ENCODE measurements at regions not wholly inside any gene's neighbourhood (a gene's known extent, or its start where the extent isn't known, plus 50 kb on each side); places are given as distances from the start of the nearest gene placed in this dataset.
A peak's percentile ranks its signal among the peaks of the same experiment; 100 is the strongest.

DNA sequence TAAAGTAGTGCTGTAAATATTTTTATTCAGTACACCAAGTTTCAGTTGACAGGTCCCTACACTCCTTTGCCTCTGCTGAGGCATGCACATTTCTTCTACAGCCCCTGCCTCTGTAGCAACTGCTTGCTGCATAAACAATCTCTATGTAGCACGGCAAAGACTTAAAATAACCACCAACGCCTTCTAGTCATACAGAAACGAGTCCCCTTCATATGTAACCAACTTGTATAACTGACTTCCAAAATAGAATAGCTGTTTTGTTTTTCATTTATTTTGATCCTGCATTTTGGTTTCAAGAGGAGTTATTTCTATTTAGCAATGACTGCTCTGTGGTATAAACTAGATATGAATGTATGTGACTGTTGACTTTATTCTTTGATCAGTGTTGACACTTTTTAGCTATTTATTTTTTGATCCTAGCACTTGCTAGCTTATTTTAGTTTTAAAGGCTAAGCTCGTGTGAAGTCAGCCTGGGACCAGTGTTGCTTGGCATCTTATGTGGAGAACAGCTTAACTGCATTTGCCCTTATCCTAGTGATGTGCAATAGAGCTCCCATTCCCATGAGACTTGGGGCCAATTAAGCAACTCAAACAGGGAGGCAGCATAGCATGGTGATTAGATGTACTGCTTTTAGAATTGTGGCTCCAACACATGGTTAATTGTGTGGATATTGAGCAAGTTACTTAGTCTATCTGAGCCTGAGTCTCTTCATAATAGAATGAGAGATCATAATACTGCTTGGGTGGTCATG is 79.6 kb downstream of the HRH4 start:
- H3K27ac ChIP-seq = no peak overlapping the region
- no peak for TF ChIP-seq ZFX (IDR thresholded peaks at IDR 0.05)
- TF ChIP-seq, protein P1, sequence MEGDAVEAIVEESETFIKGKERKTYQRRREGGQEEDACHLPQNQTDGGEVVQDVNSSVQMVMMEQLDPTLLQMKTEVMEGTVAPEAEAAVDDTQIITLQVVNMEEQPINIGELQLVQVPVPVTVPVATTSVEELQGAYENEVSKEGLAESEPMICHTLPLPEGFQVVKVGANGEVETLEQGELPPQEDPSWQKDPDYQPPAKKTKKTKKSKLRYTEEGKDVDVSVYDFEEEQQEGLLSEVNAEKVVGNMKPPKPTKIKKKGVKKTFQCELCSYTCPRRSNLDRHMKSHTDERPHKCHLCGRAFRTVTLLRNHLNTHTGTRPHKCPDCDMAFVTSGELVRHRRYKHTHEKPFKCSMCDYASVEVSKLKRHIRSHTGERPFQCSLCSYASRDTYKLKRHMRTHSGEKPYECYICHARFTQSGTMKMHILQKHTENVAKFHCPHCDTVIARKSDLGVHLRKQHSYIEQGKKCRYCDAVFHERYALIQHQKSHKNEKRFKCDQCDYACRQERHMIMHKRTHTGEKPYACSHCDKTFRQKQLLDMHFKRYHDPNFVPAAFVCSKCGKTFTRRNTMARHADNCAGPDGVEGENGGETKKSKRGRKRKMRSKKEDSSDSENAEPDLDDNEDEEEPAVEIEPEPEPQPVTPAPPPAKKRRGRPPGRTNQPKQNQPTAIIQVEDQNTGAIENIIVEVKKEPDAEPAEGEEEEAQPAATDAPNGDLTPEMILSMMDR (conservative IDR thresholded peaks at IDR 0.05) = no peak

DNA sequence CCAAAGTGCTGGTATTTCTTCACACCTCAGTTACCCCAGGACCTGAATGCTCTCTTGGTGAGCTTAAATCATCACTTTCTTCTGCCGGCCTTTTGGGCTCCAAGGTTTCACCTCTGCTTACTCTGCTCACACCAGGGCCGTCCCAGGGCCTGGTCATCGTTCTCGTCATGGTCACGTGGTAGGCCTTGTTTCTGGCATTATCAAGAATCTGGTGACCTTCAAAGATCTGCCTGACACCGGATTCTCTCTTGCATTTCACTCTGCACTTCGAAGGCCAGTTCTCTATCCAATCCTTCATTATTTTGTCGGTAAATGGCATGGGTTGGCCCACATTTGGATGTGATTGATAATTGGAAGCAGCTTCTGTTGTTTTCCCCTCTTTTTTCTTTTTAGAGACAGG is 80.5 kb downstream of the HRH4 start:
- TF ChIP-seq, protein P1 (conservative IDR thresholded peaks at IDR 0.05) = no peak
- no peak for TF ChIP-seq ZFX (IDR thresholded peaks at IDR 0.05)
- H3K27ac ChIP-seq = no peak overlapping the region

DNA sequence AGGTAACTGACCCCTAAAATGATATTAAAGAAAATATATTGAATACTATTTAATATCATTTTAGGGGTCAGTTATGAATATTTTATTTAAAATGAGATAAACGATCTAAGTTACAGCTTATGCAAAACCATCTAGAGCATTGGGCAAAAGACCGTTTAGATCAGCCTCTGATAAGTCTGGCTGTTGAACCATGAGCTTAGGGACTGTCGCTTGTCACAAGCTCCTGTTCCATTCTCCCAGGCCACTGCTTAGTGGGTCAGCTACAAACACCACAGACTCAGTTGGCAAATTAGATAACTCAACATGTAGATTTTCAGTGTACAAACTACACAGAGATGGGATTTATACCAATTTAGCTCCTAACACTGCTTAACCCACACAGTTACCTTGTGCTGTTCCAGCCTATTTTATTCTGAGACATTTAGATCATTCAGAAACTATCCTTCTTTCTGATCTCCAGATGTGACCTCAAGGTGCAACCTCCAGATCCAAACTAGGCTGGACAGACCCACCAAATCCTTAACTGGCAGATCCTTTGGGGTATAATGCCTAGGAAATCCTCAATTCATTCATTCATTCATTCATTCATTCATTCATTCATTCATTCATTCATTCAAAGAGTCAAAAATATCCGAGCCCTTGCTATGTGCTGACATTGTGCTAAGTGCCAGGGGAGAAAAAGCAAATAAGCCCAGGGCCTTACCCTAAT is 82.8 kb downstream of the HRH4 start:
- no peak for TF ChIP-seq ZFX (IDR thresholded peaks at IDR 0.05)
- no peak overlapping the region for H3K27ac ChIP-seq

DNA sequence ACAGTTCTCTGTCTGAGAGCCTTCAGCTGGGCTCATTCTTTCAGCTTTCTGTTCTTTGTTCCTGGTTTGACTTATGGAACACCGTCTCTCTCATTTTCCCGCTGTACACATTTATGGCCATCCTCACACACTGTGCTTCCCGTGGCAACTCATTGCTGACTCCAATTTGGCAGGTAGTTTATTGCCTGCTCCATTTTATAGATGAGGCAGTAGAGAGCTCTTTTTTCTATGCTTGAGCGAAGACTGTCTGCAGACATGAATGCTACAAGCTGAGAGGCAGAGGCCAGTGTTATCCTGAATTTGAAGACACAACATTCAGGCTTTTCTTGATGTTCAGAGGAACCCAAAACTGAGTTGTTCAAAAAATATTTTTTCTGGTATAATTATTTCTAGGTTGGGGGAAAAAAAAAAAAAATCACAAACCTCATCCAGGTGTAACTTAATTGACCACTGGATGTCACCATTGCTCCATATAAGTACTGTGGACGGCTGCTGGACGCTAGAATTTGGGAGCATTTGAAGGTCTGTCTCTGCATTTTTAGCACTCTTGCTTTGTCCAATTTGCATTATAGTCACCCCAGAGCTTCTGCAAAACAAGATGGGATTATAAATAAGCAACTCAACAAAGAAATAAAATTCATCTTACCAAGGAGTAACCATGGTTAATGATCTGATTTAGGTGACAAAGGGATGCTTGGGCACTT is 83.5 kb downstream of the HRH4 start:
- TF ChIP-seq, protein P1 (conservative IDR thresholded peaks at IDR 0.05) = peak; percentile 79
- TF ChIP-seq ZFX (IDR thresholded peaks at IDR 0.05) = no peak
- no peak overlapping the region for H3K27ac ChIP-seq

DNA sequence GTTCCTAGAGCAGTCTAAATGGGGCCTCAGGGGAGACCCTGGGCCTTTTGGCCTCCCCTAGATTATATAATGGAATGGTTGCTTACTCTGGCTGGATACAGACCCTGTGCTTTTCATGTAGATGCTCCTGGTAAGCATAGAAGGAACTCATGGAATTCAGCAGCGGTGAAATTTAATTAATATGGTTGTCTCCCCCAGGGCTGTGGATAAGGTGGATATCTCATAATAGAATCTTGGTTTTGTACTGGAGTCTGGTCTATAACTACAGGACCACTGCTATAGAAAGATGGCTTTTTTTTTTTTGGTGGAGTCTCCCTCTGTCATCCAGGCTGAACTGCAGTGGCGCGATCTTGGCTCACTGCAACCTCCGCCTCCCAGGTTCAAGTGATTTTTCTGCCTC is 84.5 kb downstream of the HRH4 start:
- H3K27ac ChIP-seq = no peak overlapping the region

DNA sequence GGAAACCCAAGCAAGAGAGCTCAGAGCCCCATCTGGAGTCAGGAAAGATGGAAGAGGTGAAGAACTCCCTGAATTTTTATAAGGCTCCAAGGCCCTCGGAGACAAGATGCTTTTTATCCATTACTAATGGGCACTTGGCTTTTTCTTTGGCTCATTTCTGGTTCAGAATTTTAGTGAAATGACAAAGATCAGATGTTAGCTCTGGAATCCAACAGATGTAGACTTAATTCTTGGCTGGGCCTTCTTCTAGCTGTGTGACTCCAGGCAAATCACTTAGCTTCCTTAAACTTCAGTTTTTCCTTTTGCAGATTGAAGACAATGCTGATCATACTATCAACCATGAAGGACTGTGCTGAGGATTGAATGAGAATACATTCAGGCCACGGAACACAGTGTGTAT is 85.2 kb downstream of the HRH4 start:
- no peak overlapping the region for H3K27ac ChIP-seq
- no peak for TF ChIP-seq ZFX (IDR thresholded peaks at IDR 0.05)
- TF ChIP-seq, protein P1 (conservative IDR thresholded peaks at IDR 0.05) = no peak

More for the DNA sequence above, 84.5 kb downstream of the HRH4 start:
- TF ChIP-seq, protein P1 (conservative IDR thresholded peaks at IDR 0.05) = no peak
- no peak for TF ChIP-seq ZFX (IDR thresholded peaks at IDR 0.05)

DNA sequence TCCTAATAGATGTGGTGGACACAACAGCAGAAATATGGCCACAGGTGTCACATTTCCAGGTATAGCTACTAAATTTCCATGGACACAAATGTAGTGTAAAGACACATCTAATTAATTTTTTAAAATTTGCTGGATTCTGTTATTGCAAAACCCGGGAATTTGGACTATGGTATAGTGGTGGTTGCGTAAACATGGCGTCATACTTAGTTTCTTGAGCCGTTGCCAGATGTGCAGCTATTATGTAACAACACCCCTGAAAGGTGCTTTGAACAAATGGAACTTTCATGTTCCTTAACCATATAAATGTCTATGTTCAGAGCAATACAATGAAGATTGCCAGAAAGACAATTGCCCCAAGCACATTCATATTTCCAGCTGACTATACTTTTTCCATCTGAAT is 85.9 kb downstream of the HRH4 start:
- H3K27ac ChIP-seq = no peak overlapping the region
- TF ChIP-seq, protein P1 (conservative IDR thresholded peaks at IDR 0.05) = no peak
- no peak for TF ChIP-seq ZFX (IDR thresholded peaks at IDR 0.05)
